CD4-positive, alpha-beta T cell (primary cell): ENCODE measurements at regions not wholly inside any gene's neighbourhood (a gene's known extent, or its start where the extent isn't known, plus 50 kb on each side); places are given as distances from the start of the nearest gene placed in this dataset.

Experiments used
- ATAC-seq: fragments of 200-7000 bp; cut with Tn5 transposase; one replicate; pipeline ENCODE4 v1.10.0; 2022; ENCODE audit warnings: mild to moderate bottlenecking; ENCODE audit not compliant: poor library complexity
- CTCF ChIA-PET: fragments of 350-600 bp; sonication (Branson Sonifier 250); formaldehyde crosslinking; loops from one replicate; lab custom pipeline; 2021; ENCODE audit warnings: antibody characterized with exemption, inconsistent platforms; lab: Charles Lee
- POLR2A ChIA-PET: fragments of 350-600 bp; sonication (Branson Sonifier 250); formaldehyde crosslinking; loops from one replicate; lab custom pipeline; 2021; ENCODE audit warnings: antibody characterized with exemption, inconsistent platforms; lab: Charles Lee
- DNase-seq, 14 experiments: peaks; one replicate each; pipeline ENCODE4 v3.0.0-alpha.2; 2013 to 2020; ENCODE audit warnings: mixed read lengths in 2 of 14
- H3K27ac ChIP-seq, 2 donors: one replicate each; pipeline versions ENCODE4 v1.5.1 to v1.7.0; 2013; ENCODE audit warnings: low read length in 2 of 2, low read depth in 1 of 2, mild to moderate bottlenecking in 1 of 2
- H3K27me3 ChIP-seq, 2 experiments: 1 replicate in 1 of 2; 2 replicates in 1 of 2; pipeline versions ENCODE4 v1.6.1 to v1.7.0; 2013; ENCODE audit warnings: low read length in 2 of 2, control low read depth in 1 of 2, mild to moderate bottlenecking in 1 of 2, moderate library complexity in 1 of 2; ENCODE audit not compliant: insufficient read depth in 2 of 2, control insufficient read depth in 1 of 2
- H3K36me3 ChIP-seq: one replicate; pipeline ENCODE4 v1.6.1; 2013; ENCODE audit warnings: low read length, control low read depth; ENCODE audit not compliant: insufficient read depth
- H3K4me1 ChIP-seq: one replicate; pipeline ENCODE4 v1.6.1; 2013; ENCODE audit warnings: low read length, control low read depth; ENCODE audit not compliant: insufficient read depth
- H3K4me3 ChIP-seq: one replicate; pipeline ENCODE4 v1.5.1; 2013; ENCODE audit warnings: mild to moderate bottlenecking, low read length, moderate library complexity
- H3K9me3 ChIP-seq, 2 experiments: 1 replicate in 1 of 2; 2 replicates in 1 of 2; pipeline versions ENCODE4 v1.6.1 to v1.7.0; 2013; ENCODE audit warnings: low read length in 2 of 2, mild to moderate bottlenecking in 2 of 2, control low read depth in 1 of 2, moderate library complexity in 1 of 2; ENCODE audit not compliant: control insufficient read depth in 1 of 2, insufficient read depth in 1 of 2
- H3K27ac Mint-ChIP-seq: one replicate; pipeline ENCODE4 v1.8.0; 2020; ENCODE audit warnings: mixed read lengths
- H3K27me3 Mint-ChIP-seq: one replicate; pipeline ENCODE4 v1.8.0; 2021; ENCODE audit warnings: mixed read lengths
- H3K36me3 Mint-ChIP-seq: one replicate; pipeline ENCODE4 v1.8.0; 2021; ENCODE audit warnings: low read depth, mixed read lengths
- H3K4me1 Mint-ChIP-seq: one replicate; pipeline ENCODE4 v1.8.0; 2021; ENCODE audit warnings: low read depth, mixed read lengths
- H3K4me3 Mint-ChIP-seq: one replicate; pipeline ENCODE4 v1.8.0; 2020; ENCODE audit warnings: mild to moderate bottlenecking, mixed read lengths
- H3K9me3 Mint-ChIP-seq: one replicate; pipeline ENCODE4 v1.8.0; 2020; ENCODE audit warnings: mixed read lengths
- intact Hi-C, 2 experiments: fragments of 100-400 bp; cut with DNase I in 1 of 2; cut with micrococcal nuclease in 1 of 2; formaldehyde crosslinking; loops; one replicate each; pipeline versions ENCODE4 v1.15.1 to v1.9.0; 2023 to 2025; cut with DNase I, micrococcal nuclease
- TF ChIP-seq, protein P1 (sequence below): fragments of 200-600 bp; IDR thresholded peaks from one replicate; pipeline ENCODE4 v1.8.0; 2022; ENCODE audit warnings: antibody characterized with exemption, mild to moderate bottlenecking

- intact Hi-C loops, result no loop called here
- no peak overlapping the region for H3K27ac ChIP-seq
- H3K27me3 Mint-ChIP-seq, result no peaks in the 10 kb centered on the region
- DNase-seq (no peak), ATAC-seq (no peak)
- H3K4me3 ChIP-seq, result no peak overlapping the region
- no peak overlapping the region for H3K4me3 Mint-ChIP-seq
- no peak overlapping the region for H3K27ac Mint-ChIP-seq
- no peaks in the 10 kb centered on the region for H3K4me1 ChIP-seq
- CTCF ChIA-PET, result no interaction called here
- H3K9me3 Mint-ChIP-seq, result peaks cover 4% of the 10 kb centered on the region
- TF ChIP-seq, protein P1, sequence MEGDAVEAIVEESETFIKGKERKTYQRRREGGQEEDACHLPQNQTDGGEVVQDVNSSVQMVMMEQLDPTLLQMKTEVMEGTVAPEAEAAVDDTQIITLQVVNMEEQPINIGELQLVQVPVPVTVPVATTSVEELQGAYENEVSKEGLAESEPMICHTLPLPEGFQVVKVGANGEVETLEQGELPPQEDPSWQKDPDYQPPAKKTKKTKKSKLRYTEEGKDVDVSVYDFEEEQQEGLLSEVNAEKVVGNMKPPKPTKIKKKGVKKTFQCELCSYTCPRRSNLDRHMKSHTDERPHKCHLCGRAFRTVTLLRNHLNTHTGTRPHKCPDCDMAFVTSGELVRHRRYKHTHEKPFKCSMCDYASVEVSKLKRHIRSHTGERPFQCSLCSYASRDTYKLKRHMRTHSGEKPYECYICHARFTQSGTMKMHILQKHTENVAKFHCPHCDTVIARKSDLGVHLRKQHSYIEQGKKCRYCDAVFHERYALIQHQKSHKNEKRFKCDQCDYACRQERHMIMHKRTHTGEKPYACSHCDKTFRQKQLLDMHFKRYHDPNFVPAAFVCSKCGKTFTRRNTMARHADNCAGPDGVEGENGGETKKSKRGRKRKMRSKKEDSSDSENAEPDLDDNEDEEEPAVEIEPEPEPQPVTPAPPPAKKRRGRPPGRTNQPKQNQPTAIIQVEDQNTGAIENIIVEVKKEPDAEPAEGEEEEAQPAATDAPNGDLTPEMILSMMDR, result no peak
- POLR2A ChIA-PET, result no interaction called here
- H3K36me3 Mint-ChIP-seq, result no peaks in the 10 kb centered on the region
- H3K9me3 ChIP-seq, result peaks cover 9 to 60% of the 10 kb centered on the region in 2 experiments
- no peaks in the 10 kb centered on the region for H3K36me3 ChIP-seq
- no peaks in the 10 kb centered on the region for H3K4me1 Mint-ChIP-seq
- H3K27me3 ChIP-seq, result no peaks in the 10 kb centered on the region
Measured at GRCh38 chr22:48676266-48677167, 1151.2 kb downstream of the BRD1 start.

GRCh38 chr22:48675830-48676145 is 1151.9 kb downstream of the BRD1 start:
- no peak for ATAC-seq
- no peak overlapping the region for H3K27ac Mint-ChIP-seq
- no peak overlapping the region for H3K27ac ChIP-seq
- no peaks in the 10 kb centered on the region for H3K36me3 Mint-ChIP-seq
- no peaks in the 10 kb centered on the region for H3K4me1 Mint-ChIP-seq
- TF ChIP-seq, protein P1, result no peak
- intact Hi-C loops, result no loop called here
- H3K9me3 Mint-ChIP-seq, result peaks cover 4% of the 10 kb centered on the region
- no peaks in the 10 kb centered on the region for H3K27me3 Mint-ChIP-seq
- peaks cover 9 to 65% of the 10 kb centered on the region in 2 experiments for H3K9me3 ChIP-seq
- H3K4me1 ChIP-seq, result no peaks in the 10 kb centered on the region
- no peaks in the 10 kb centered on the region for H3K27me3 ChIP-seq
- no peak overlapping the region for H3K4me3 ChIP-seq
- no peaks in the 10 kb centered on the region for H3K36me3 ChIP-seq
- ChIA-PET CTCF (no interaction called here), POLR2A (no interaction called here)
- no peak for DNase-seq
- no peak overlapping the region for H3K4me3 Mint-ChIP-seq

DNA sequence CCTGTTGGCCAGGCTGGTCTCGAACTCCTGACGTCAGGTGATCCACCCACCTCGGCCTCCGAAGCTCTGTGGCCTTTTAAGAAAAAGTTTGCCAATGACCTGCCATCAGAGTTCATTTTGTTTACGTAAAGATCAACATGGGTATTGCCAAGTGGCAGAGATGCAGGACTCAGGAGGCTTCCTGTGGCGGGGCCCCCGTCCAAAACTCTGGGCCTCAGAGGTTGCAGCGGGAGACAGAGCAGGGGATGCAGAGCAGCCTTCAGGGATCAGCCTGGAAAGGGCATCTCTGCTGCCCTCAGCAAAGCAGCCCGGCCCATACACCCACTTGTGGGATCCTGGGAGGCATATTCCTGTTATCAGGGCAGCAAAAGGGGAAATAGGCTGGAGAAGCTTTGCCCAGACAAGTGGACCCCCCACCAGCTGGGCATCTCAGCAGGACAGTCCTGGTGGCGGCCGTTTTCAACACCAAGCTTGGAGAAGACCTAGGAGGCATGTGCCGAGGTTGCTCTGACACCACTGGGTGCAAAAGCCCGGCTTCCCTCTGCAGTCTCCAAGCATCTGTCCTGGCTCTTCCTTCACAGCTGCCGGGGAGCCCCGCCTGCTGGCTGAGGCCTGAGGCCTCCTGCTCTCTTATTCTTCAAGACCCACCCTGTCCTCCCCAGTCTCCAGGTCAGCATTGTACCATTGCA is 1152.4 kb downstream of the BRD1 start:
- H3K4me1 Mint-ChIP-seq, result no peaks in the 10 kb centered on the region
- H3K27me3 Mint-ChIP-seq, result no peaks in the 10 kb centered on the region
- Histone ChIP-seq H3K4me3 (no peak overlapping the region), H3K4me1 (no peaks in the 10 kb centered on the region), H3K27ac (no peak overlapping the region), H3K27me3 (no peaks in the 10 kb centered on the region), H3K9me3 (peaks cover 9 to 63% of the 10 kb centered on the region in 2 experiments), H3K36me3 (no peaks in the 10 kb centered on the region)
- peaks cover 4% of the 10 kb centered on the region for H3K9me3 Mint-ChIP-seq
- ATAC-seq (no peak), DNase-seq (no peak)
- intact Hi-C loops, result no loop called here
- no peak overlapping the region for H3K27ac Mint-ChIP-seq
- H3K36me3 Mint-ChIP-seq, result no peaks in the 10 kb centered on the region
- CTCF ChIA-PET, result no interaction called here
- H3K4me3 Mint-ChIP-seq, result no peak overlapping the region
- POLR2A ChIA-PET, result no interaction called here
- TF ChIP-seq, protein P1, result no peak
